Osteocyte (in vitro differentiated cells): ENCODE measurements at regions not wholly inside any gene's neighbourhood (a gene's known extent, or its start where the extent isn't known, plus 50 kb on each side); places are given as distances from the start of the nearest gene placed in this dataset.

Source experiments
- DNase-seq: peaks from one replicate; pipeline ENCODE4 v3.0.0; 2021; ENCODE audit warnings: mixed read lengths; ENCODE audit not compliant: unreplicated experiment; ENCODE audit errors: extremely low spot score
- H3K27ac Mint-ChIP-seq: one replicate; pipeline ENCODE4 v1.8.0; 2021; ENCODE audit warnings: mild to moderate bottlenecking, mixed read lengths; ENCODE audit not compliant: unreplicated experiment
- H3K27me3 Mint-ChIP-seq: one replicate; pipeline ENCODE4 v1.8.0; 2021; ENCODE audit warnings: mixed read lengths; ENCODE audit not compliant: unreplicated experiment
- H3K36me3 Mint-ChIP-seq: one replicate; pipeline ENCODE4 v1.8.0; 2021; ENCODE audit warnings: mixed read lengths; ENCODE audit not compliant: unreplicated experiment
- H3K4me1 Mint-ChIP-seq: one replicate; pipeline ENCODE4 v1.8.0; 2021; ENCODE audit warnings: mixed read lengths; ENCODE audit not compliant: unreplicated experiment
- H3K4me3 Mint-ChIP-seq: one replicate; pipeline ENCODE4 v1.8.0; 2021; ENCODE audit warnings: mild to moderate bottlenecking, moderate library complexity, mixed read lengths; ENCODE audit not compliant: unreplicated experiment
- H3K9me3 Mint-ChIP-seq: one replicate; pipeline ENCODE4 v1.8.0; 2021; ENCODE audit warnings: mixed read lengths; ENCODE audit not compliant: unreplicated experiment
- TF ChIP-seq, protein P1 (sequence below): fragments of 200-600 bp; sonication (generic); IDR thresholded peaks from 2 replicates; pipeline ENCODE4 v1.5.0; 2021; ENCODE audit warnings: antibody characterized with exemption, mild to moderate bottlenecking, moderate library complexity

DNA sequence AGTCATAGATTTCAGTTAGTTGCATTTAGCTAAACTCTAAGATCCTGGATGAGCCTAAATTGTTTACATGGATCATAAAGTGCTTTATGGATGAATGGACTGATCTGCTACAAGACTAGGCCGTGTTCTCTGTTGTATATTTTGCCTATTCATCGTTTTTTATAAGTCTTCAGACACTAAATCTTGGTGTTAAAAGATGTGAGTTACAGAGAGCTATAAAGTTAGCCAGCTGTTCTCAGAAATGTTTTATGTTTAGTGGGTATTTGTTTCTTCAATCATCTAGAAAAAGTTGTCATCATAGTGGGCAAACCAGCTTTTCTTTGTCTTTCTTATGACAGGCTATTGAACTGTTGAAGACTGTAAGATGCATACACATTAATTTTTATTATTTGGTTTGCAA is 585.8 kb upstream of the SEMA6A start:
- no peak overlapping the region for H3K27ac Mint-ChIP-seq
- no peaks in the 10 kb centered on the region for H3K4me1 Mint-ChIP-seq
- H3K27me3 Mint-ChIP-seq, result no peaks in the 10 kb centered on the region
- H3K9me3 Mint-ChIP-seq, result peaks cover 4% of the 10 kb centered on the region
- no peak overlapping the region for H3K4me3 Mint-ChIP-seq
- no peaks in the 10 kb centered on the region for H3K36me3 Mint-ChIP-seq
- TF ChIP-seq, protein P1, sequence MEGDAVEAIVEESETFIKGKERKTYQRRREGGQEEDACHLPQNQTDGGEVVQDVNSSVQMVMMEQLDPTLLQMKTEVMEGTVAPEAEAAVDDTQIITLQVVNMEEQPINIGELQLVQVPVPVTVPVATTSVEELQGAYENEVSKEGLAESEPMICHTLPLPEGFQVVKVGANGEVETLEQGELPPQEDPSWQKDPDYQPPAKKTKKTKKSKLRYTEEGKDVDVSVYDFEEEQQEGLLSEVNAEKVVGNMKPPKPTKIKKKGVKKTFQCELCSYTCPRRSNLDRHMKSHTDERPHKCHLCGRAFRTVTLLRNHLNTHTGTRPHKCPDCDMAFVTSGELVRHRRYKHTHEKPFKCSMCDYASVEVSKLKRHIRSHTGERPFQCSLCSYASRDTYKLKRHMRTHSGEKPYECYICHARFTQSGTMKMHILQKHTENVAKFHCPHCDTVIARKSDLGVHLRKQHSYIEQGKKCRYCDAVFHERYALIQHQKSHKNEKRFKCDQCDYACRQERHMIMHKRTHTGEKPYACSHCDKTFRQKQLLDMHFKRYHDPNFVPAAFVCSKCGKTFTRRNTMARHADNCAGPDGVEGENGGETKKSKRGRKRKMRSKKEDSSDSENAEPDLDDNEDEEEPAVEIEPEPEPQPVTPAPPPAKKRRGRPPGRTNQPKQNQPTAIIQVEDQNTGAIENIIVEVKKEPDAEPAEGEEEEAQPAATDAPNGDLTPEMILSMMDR, result no peak
- DNase-seq, result no peak

DNA sequence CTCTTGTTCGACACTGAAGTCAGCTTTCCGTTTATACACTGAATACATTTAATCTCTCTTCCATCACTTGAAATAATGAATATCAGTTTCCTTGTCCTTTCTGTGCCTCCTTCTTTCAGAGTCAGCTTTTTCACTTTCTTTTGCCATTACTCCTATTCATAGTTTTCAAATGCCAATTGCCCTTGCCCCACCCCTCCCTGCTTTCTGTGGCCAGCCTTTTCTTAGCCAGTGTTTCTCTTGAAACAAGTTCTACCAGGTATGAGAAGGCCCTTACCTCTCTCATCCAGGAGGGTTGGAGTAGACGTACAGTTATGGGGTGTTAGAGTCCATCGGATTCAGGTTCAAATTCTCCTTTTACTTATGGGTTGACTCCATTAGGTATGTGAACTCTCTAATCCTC is 574.7 kb upstream of the SEMA6A start:
- H3K27me3 Mint-ChIP-seq, result peaks cover 3% of the 10 kb centered on the region
- H3K36me3 Mint-ChIP-seq, result no peaks in the 10 kb centered on the region
- no peaks in the 10 kb centered on the region for H3K4me1 Mint-ChIP-seq
- DNase-seq, result no peak
- TF ChIP-seq, protein P1, result no peak
- H3K9me3 Mint-ChIP-seq, result no peaks in the 10 kb centered on the region
- H3K4me3 Mint-ChIP-seq, result no peak overlapping the region
- H3K27ac Mint-ChIP-seq, result no peak overlapping the region

DNA sequence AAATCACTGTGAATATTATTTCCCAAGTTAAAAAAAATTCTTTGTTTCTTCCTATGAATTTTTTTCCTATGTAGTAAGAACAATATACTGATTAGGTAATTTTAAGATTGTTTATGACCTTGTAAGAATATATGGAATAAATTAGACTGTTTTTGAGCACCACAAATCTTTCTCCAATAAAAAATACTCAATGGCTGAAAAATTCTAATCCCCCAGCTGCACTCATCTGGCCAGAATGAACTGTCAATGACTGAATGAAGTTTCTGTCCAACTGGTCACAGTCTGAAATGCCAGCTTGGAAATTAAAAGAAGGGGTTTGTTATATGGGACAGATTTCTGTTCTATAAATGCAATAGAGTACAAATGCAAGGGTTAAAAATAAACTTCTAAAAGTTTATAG is 569.5 kb upstream of the SEMA6A start:
- Mint-ChIP-seq H3K4me1 (peaks cover 8% of the 10 kb centered on the region), H3K4me3 (no peak overlapping the region), H3K36me3 (no peaks in the 10 kb centered on the region), H3K27ac (no peak overlapping the region), H3K27me3 (no peaks in the 10 kb centered on the region), H3K9me3 (no peaks in the 10 kb centered on the region)
- TF ChIP-seq, protein P1, result no peak
- no peak for DNase-seq

DNA sequence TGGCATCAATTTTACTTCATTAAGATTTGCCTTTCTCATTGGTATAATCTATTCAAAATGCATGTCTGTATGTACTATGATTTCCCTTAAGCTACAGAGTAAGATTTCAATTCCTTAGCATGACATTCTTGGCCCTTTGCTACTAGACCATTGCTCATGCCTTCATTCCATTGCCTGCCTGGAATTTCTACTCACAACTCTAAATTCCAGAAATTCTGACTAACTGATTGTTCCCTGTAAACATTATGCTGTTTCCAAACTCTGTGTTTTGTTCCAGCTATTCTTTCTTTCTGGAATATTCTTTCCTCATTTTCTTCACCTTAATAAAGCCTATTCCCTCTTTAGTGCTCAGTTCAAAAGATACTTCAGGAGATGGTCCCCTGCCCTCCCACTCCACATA is 568.8 kb upstream of the SEMA6A start:
- H3K4me3 Mint-ChIP-seq, result no peak overlapping the region
- H3K27ac Mint-ChIP-seq, result no peak overlapping the region
- no peak for DNase-seq
- TF ChIP-seq, protein P1, result no peak
- H3K27me3 Mint-ChIP-seq, result no peaks in the 10 kb centered on the region
- no peaks in the 10 kb centered on the region for H3K36me3 Mint-ChIP-seq
- no peaks in the 10 kb centered on the region for H3K9me3 Mint-ChIP-seq
- H3K4me1 Mint-ChIP-seq, result peaks cover 8% of the 10 kb centered on the region

DNA sequence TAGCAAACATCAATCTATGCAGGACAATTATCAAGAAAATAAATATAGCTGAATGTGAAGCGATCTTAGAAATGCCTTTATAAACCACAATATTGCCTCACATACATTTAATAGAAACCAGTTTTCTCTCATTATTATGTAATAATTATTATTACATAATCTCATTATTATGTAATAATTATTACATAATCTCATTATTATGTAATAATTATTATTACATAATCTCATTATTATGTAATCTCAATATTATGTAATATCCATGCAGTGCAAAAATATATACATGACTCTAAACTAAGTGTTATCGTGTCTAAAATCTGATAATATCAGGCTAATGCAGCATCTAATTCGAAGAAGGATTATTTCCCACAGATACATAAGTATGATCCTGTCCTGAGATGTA is 563.9 kb upstream of the SEMA6A start:
- Mint-ChIP-seq H3K4me1 (peaks cover 6% of the 10 kb centered on the region), H3K27ac (no peak overlapping the region), H3K27me3 (no peaks in the 10 kb centered on the region), H3K4me3 (no peak overlapping the region), H3K36me3 (no peaks in the 10 kb centered on the region), H3K9me3 (no peaks in the 10 kb centered on the region)
- TF ChIP-seq, protein P1, result no peak
- DNase-seq, result no peak
